COLO668 (cell line): ENCODE measurements at regions not wholly inside any gene's neighbourhood (a gene's known extent, or its start where the extent isn't known, plus 50 kb on each side); places are given as distances from the start of the nearest gene placed in this dataset.
A peak's percentile ranks its signal among the peaks of the same experiment; 100 is the strongest.

Experiments
- DNase-seq: peaks from one replicate; lab custom pipeline; 2025; ENCODE audit not compliant: unreplicated experiment; lab: John Stamatoyannopoulos, UW

DNA sequence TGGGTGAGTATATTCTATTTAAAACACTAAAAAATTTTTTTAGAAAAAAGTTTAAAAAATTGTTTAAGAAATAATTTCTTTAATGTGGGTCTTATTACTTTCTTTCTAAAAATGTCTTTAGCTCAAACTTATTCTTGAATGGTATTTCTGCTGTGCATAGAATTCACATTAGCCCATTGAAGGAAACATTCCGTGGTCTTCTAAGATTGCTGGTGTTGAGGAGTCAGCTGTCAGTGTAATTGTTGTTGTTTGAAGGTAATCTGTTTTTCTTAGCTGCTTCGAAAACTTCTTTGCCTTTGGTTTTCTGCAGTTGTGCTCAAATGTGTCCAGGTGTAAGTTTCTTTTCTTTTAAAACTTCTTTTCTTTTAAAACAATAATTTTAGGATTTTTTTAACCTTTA lies 85.4 kb upstream of the KLF12 start:
- DNase-seq, result no peak

DNA sequence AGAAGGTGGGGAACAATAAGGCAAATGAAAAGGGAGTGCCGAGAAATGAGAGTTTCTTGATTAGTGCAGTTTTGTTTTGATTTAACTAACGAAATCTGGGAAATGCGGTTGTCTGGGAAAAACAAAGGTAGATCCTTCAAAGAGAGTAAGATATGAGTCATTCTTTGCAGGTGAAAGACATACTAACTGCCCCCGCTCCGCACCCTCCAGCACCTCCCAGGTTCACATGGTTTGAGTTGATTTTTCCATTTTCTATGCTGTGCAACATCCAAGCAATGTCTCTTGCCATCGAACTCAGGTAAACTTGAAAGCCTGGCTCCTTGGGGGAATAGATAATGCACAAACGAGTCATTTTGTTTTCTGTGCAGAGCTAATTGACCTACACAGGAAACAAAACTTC lies 84.1 kb upstream of the KLF12 start:
- no peak for DNase-seq

DNA sequence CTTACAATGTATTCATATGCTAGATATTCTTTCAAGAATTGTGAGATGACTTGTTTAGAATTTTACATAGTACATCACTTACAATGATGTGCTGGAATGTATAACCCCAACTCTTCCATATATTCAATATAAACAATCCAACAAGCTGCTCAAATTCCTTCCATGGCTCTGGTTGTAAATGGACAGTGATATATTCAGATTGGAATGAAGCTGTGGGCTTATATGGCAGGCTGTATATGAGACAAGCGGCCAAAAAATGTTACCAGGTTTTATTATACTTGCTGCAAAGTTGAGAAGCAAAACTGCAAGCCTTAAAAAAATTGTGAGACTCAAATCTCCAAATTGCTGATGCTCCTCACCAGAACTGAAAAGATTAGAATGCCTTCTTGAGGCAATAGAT lies 83.6 kb upstream of the KLF12 start:
- no peak for DNase-seq

DNA sequence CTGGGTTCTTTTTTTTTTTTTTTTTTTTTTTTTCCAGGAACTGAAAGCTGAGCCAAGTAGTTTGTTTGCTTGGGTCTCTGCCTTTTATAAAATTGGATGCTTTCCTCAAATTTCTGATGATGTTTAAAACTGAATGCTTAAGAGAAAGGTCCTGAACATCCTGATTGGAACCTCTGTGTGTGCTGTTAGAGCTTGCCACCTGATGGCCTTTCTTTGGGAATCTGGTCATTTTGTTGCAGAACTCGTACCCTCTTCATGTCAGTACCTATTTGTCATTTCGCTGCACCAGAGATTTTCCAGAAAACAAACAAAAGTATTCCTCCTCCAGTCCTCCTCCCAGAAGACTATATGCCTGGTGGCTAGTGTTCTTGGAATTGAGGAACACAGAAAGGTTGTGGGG lies 81.2 kb upstream of the KLF12 start:
- no peak for DNase-seq

DNA sequence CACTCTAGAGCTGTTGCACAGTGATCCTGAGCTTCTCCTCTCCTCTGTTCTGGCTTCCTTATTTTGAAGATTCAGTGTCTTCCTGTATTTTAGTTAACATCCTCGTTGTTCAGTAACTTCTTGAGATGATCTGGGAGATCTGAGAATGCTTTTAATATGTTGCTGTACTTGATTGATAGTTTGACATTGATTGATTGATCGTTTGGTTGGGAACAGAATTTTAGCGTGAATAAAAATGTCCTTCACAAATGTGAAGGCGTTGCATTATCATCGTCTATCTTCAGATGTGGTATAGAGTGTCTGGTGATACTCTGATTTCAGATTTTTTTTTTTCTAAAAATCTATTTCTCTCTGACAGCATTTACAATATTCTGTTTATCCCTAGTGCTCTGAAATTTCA lies 80.1 kb upstream of the KLF12 start:
- no peak for DNase-seq

DNA sequence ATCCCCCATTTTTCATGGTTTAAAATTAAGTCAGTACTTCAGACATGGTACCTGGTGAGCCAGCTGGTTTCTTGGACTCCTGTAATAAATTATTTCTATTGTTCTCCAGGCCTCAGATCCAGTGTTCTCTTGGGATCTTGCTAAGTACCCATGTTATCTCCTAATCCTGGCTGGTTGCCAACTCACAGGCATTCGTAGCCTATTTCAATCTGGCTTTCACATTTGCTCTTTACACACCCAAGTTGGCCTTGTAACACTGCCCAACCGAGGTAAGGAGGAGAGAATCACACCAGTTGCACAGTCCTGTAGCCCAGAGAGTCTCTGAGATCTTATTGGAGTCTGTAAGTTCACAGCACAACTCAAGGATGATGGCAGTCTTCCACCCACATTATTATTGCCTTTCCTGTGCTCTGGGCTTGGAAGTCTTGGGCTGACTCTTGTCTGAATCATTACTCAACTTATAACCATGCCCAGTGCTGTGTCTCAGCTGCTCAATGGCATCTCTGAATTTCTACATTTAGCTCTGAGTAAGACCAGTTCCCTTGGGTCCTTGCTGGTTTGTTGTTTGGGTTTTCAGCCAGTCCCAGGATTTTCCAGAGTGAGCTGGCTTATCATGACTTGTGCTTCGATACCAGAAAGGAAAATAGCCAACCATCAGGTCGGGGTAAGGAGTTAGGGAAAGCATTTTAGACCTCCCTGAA lies 76.6 kb upstream of the KLF12 start:
- DNase-seq, result peak; percentile 37

DNA sequence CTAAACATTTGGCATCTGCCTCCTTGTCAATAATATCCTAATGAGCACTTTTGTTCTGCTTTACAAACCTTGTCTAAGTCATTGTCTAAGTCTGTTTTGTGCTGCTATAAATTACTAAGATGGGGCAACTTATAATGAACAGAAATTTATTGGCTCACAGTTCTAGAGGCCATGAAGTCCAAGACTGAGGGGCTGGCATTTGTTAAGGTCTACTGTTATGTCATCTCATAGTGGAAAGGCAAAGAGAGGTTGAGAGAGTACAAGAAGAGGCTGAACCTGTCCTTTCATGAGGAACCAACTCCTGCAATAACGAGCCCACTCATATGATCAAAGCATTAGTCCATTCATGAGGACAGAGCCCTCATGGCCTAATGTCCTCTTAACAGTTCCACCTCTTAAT lies 72.7 kb upstream of the KLF12 start:
- DNase-seq, result no peak

DNA sequence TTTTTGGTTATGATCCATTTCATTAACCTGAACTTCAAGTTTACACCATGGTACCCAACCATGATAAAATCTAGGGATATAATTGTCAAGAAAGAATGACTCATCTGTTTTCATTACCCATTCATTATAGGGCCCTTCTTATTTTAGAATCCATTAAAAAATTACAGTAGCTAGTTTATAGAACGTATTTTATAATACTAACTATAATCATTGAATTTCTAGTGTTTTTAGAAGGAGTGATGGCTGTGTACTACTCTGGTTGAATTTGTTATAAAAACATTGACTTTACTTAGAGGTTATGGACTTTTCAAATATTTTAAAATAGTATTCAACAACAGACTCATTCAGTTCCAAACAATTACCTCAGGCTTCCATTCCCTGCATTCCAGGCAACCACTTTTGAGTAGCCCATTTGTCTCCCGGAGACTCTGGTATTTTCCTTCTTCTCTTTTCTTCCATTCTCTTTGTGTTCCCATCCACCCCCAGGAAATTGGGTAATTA lies 71.9 kb upstream of the KLF12 start:
- no peak for DNase-seq

DNA sequence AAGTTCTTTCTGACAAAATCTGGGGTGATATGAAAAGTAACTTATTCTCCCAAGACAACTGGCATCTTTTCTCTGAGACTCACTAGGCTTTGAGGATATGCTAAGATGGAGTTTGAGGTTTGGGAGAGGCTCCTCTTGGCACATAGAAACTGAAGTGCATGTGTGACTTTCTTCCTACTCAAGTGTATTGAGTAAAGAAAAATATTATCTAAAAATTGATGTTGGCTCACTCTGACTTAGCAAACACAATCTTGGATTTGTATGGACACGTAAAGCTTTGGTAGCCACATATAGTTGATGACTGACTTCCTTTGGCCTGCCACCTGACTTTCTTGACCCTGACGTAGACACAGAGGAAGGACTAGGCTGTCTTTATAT lies 71.1 kb upstream of the KLF12 start:
- no peak for DNase-seq

DNA sequence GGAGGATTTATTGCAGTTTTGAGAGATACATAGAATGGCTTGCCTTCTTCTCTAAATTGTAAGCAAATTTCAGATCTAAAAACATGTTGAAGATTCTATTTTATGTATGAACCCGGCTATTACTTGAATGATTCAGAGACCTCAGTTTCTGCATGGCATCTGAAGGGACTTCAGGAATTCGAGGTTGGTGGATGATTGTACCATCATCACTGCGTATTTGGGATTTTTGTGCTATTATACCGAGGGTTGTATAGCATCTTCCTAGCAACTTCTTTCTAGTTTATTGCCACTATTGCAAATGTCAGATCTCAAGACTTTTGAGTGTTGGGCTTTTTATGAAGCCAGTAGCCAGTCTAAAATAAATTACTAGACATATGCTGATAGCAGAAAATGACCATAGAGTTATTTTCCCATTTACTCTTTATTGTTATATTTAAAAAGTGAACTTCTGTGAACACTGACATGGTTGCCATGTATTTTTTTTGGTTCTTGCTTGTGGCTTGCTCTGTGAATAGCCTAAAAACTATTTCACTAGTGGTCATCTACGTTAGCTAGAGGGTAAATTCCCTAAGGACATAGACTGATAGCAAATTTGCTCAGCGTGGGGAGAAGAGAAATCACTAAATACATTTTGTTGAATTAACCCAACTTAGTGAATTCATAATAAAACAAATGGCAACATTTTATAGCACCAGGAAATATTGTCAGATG lies 70.6 kb upstream of the KLF12 start:
- DNase-seq, result no peak

DNA sequence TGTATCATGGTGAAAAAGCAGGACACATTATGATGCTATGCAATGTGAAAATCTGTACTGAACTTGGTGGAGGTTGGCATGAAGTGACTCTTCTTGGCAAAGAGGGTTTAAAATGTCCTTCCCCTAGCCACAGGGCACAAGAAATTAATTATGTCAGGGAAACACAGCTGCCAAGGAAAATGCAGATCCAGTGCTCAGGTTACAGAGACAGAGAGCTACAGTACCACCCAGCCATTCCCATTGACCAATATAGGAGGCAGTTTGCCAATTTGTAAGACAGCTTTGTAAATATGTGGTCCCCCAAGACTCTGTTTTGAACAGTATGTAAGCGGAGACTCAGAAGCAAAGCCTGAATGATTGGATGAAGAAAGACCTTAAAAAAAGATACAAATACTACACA lies 69.4 kb upstream of the KLF12 start:
- no peak for DNase-seq

DNA sequence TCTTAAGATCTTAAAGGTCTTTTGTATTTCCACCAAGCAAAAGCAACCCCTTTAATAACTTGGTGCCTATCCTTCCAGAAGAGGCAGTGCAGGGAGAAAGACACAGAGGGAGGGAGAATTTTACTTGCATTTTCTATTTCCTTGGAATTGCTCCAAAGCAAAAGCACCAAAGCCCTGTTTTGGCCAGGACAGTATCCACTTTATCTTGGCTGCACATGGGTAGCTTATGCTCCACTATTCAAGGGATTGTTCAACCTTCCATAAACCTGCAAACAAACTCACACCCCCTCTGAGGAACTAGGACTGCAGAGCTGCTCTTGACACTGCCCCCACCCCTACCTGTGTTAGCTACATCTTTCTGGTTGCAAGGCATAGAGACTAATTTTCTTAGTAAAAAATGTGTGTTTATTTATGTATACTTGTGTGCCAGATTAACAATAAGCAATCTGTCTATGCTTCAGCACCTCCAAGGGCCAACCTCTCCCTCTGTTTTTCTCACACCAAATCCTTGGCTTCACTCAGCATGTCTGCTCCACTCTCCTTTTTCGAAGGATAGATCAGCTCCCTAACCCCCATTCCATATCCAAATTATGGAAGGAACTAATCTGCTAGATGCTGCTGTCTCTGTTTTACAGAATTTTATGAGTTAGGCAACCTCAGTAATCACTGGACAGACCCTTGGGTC lies 68.1 kb upstream of the KLF12 start:
- no peak for DNase-seq

DNA sequence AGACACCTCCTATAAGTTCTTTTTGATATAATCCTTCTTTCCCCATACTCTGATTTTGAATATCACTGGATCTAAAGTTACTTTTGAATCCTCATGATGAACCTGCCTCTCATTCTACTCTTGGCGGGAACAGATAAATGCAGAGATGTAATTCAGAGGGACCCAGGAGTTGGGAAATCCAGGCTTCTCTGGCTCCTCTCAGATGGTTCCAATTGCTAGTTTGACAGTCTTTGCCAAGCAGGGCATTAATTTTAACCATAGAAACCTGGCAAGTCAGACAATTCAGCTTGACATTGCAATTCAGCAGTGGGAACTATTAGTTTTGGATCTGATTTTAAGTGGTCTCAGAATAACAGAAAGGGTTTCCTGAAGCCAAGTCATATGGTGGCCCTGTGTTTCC lies 67.3 kb upstream of the KLF12 start:
- no peak for DNase-seq

DNA sequence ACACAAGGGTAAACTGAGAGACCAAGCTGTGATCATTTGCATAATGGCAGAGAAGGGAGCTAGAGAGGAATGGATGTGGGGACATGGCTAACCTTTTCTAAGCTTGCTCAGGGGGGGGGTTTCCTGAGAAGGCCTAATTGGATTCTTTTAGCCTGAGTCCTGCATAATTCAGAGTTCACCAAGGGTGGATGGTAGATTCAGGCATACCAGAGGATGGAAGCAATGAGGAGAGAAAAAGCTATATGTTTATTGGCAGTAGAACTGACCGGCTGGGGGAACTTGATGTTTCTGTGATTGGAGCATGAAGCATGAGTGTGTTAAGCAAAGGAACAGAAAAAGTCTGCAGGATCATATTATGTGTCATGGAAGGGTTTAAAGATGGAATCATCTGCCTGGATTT lies 65.9 kb upstream of the KLF12 start:
- no peak for DNase-seq

DNA sequence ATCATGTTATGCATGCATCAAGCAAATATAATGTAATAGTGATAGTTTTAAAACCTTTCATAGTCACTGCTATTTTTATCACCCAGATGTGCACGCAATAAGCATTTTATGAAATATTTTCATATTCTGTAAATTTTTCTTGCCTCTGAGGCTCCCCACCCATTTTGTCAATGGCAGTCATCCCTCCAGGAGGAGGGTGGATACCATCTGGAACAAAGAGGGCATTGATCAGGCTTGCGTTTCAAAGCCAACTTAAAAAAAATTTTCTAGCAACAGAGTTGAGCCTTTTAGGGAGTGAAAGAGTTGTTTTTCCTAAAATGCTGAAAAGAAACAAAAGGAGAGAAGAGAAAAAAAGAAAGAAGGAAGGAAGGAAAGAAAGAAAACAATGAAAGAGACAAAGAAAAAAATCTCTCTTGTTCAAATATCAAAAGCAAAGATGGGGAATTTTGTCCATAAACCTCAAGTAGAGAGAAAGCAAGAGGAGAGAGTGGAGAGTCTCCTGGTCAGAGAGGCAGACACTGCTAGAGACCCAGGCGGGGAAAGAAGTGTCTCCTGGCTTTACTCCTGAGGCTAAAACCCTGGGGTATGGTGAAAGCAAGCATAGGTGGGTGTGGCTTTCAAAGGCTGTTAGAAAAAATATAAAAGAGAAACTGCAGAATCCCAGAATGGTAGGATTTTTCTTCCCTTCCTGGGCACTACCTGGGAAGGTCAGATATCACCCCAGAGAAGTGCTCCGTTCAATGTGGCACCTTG lies 63.6 kb upstream of the KLF12 start:
- no peak for DNase-seq

DNA sequence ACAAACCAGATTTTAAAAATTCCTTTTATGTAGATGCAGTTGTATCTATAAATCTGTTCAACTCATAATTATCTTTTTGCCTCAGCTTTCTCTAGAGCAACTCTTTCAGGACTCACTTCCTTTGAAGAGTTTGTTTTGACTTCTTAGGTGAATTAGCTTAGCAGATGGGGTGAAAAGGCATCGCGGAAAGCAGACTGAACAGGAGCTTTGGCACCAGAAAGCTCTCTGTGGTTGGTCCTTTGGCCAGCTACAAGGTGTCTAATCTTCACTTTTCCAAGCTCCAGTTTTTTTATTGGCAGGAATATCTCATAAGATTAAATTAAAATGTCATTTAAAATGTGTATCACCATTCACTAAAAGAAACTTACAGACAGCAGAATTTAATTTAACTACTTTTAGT lies 60.6 kb upstream of the KLF12 start:
- DNase-seq, result no peak

DNA sequence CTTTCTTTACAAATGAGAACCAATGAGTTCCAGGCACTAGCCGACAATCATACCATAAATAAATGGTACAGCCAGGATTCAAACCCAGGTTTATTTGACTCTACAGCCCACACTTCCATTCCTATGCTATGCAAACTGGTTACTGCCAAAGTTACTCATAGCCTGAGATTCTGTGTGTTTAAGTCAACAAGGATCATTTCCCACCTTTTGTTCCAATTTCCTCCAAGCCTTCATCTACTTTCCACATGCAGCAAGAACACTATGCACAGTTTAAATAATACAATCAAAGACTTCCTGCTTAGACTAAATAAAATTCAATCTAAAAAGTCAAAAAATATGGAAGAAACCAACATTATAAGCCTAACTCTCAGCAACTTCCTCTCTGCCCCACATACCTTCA lies 59.2 kb upstream of the KLF12 start:
- DNase-seq, result no peak

DNA sequence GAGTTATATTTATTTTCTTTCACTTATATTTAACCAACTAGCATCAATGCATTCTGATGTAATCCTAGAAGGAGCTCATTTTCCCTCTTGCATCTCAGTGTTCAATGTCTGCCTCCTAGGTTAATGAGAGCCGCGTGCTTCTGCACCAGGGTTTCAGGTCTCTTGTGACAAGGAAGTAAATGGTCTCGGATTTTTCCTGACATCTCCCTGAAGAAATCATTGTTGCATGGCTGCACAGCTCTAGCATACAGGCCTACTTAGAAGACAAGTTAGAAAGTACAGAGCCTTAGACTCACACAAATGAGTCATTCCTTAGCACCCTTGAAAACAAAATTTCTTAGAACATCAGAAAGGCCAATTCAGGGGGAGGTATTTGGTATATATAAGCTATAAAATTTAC lies 57.2 kb upstream of the KLF12 start:
- DNase-seq, result no peak

DNA sequence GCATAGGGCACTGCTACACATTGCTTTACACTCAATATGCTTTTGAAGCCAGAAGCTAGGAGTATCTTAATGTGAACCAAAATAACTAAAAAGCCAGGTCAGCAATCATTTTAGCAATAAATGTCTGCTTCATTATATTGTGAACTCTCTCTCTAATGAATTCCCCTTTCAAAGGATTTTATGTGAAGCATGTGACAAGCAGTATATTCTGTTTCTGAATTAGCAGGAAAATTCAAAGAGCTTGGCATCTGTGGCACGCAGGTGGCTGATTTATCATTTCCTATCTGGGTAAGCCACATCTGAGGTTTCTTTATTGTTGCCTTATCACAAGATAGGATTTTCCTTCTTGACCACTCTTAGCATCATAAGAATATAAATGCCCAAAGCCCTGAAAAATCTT lies 56.8 kb upstream of the KLF12 start:
- no peak for DNase-seq

DNA sequence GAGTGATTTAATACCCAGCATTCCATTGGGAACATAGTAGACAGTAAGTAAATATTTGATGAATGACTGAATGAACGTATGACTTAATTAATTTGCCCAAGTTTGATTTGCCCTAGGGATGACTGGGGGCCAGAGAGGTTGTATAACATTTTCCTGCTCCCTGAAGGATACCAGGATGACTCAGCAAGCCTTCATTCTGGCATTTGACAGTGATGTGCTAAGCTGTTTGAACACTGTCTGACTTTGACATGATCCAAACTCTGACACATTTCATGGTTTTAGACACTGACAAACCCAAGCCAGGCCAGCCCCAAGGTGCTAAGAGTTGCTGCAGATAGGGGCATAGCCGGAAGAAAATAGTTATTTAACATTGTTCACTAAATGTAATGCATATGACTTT lies 53.4 kb upstream of the KLF12 start:
- no peak for DNase-seq

DNA sequence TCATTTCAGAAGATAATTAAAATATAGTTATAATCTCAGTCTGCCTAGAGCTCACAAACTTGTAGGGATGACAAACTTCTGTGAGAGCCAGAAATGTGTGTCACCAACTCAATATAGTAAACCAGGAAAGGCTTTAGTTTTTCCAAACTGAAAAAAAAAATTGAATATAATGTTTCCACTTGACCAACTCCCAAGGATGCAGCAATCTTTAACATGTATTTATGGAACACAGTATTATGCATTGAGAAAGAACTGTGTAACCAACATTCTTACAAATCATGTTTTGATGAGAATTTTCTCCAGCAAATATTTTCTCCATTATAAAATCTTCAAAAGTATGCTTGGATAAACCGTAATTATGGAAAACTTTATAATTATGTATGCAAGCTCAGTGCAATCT lies 50.1 kb upstream of the KLF12 start:
- no peak for DNase-seq
